GM18511 (cell line): ENCODE measurements at regions not wholly inside any gene's neighbourhood (a gene's known extent, or its start where the extent isn't known, plus 50 kb on each side); places are given as distances from the start of the nearest gene placed in this dataset.

Source experiments
- ATAC-seq: cut with Tn5 transposase; IDR thresholded peaks from one replicate; pipeline ENCODE4 v1.9.1; 2021; ENCODE audit warnings: mild to moderate bottlenecking, moderate library complexity; ENCODE audit not compliant: unreplicated experiment

GRCh38 chr22:49099089-49099488, 728.6 kb downstream of the BRD1 start:
- no peak for ATAC-seq

- ATAC-seq = no peak
Observed at GRCh38 chr22:49097966-49098365, 729.7 kb downstream of the BRD1 start.

- ATAC-seq = no peak
Observed at GRCh38 chr22:49097171-49097925, 730.3 kb downstream of the BRD1 start.

GRCh38 chr22:49096476-49096875, 731.2 kb downstream of the BRD1 start:
- no peak for ATAC-seq

GRCh38 chr22:49095366-49095765, 732.3 kb downstream of the BRD1 start:
- no peak for ATAC-seq

GRCh38 chr22:49094858-49095257, 732.8 kb downstream of the BRD1 start:
- ATAC-seq = no peak

- no peak for ATAC-seq
Observed at GRCh38 chr22:49094151-49094550, 733.5 kb downstream of the BRD1 start.

- no peak for ATAC-seq
Observed at GRCh38 chr22:49093192-49093880, 734.3 kb downstream of the BRD1 start.

GRCh38 chr22:49092716-49093115, 735.0 kb downstream of the BRD1 start:
- ATAC-seq = no peak

- no peak for ATAC-seq
Observed at GRCh38 chr22:49091917-49092545, 735.6 kb downstream of the BRD1 start.

GRCh38 chr22:49091451-49091850, 736.2 kb downstream of the BRD1 start:
- no peak for ATAC-seq

- no peak for ATAC-seq
Observed at GRCh38 chr22:49090853-49091135, 736.9 kb downstream of the BRD1 start.

- no peak for ATAC-seq
Observed at GRCh38 chr22:49090061-49090852, 737.4 kb downstream of the BRD1 start.

- no peak for ATAC-seq
Observed at GRCh38 chr22:49088801-49089791, 738.6 kb downstream of the BRD1 start.

GRCh38 chr22:49087716-49088601, 739.7 kb downstream of the BRD1 start:
- no peak for ATAC-seq

- no peak for ATAC-seq
Observed at GRCh38 chr22:49087198-49087597, 740.5 kb downstream of the BRD1 start.

GRCh38 chr22:49086606-49087157, 741.0 kb downstream of the BRD1 start:
- ATAC-seq = no peak

GRCh38 chr22:49086181-49086580, 741.5 kb downstream of the BRD1 start:
- no peak for ATAC-seq

- ATAC-seq = no peak
Observed at GRCh38 chr22:49084206-49084605, 743.5 kb downstream of the BRD1 start.
